ENCODE measurements at regions not wholly inside any gene's neighbourhood (a gene's known extent, or its start where the extent isn't known, plus 50 kb on each side); places are given as distances from the start of the nearest gene placed in this dataset.
"Not testable (repeated sequence)": the region's sequence is repeated elsewhere in the genome, so short reads cannot be mapped to it uniquely, and the experiment has no call there.

GRCh38 chr4:84101653-84102625, 397.2 kb downstream of the NKX6-1 start:
- H3K4me1 Mint-ChIP-seq; H3K9me3 Mint-ChIP-seq; DNase-seq; H3K4me3 Mint-ChIP-seq; H3K27ac Mint-ChIP-seq; ATAC-seq; H3K36me3 Mint-ChIP-seq (ENCODE audit: low read depth); H3K27me3 Mint-ChIP-seq: not testable (repeated sequence)

DNA sequence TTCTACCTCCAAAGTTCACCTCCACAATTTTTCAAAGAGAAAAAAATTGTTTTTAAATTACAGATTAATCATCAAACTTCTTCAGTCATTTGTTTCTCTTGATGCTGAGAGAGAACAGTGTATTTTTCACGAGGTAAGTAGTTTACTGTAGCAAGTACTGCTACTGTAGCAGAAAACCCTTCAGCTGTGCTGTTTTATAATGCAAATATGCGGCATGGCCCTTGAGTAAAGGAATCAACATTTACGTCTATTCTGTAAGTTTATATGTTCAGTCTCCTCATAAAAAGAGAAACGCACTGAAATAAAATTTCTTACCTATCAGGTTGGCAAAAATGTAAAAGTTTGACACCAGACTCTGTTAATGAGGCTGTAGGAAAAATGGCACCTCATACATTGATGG, 399.0 kb downstream of the NKX6-1 start:
- no peak overlapping the region for H3K4me3 Mint-ChIP-seq
- H3K36me3 Mint-ChIP-seq (ENCODE audit: low read depth), result no peaks in the 10 kb centered on the region
- H3K27me3 Mint-ChIP-seq, result no peaks in the 10 kb centered on the region
- ATAC-seq (no peak), DNase-seq (no peak)
- H3K9me3 Mint-ChIP-seq, result no peaks in the 10 kb centered on the region
- H3K27ac Mint-ChIP-seq, result no peak overlapping the region
- H3K4me1 Mint-ChIP-seq, result no peaks in the 10 kb centered on the region

DNA sequence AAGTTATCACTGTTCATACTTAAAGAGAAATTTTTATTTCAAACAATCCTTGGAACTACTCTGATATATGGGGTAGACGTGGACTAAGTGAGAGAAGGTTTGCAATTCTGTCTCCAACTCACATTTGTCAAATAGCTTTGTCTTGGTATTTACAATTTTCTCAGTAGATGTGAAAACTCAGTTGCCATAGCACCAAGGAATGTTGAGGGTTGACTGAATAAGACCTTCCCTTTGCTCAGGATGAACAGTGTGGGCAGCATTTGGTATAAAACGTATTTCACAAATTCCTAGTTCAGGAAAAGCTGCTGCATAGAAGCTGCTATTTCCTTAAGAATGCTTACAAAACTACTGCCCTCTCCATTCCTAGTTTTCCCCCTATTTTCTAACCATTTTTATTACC, 399.5 kb downstream of the NKX6-1 start:
- ATAC-seq (no peak), DNase-seq (no peak)
- Mint-ChIP-seq H3K4me1 (no peaks in the 10 kb centered on the region), H3K9me3 (no peaks in the 10 kb centered on the region), H3K36me3 (ENCODE audit: low read depth) (no peaks in the 10 kb centered on the region), H3K27me3 (no peaks in the 10 kb centered on the region), H3K4me3 (no peak overlapping the region), H3K27ac (no peak overlapping the region)

GRCh38 chr4:84091266-84091665, 407.8 kb downstream of the NKX6-1 start:
- no peak for DNase-seq
- no peaks in the 10 kb centered on the region for H3K4me1 Mint-ChIP-seq
- H3K9me3 Mint-ChIP-seq, result no peaks in the 10 kb centered on the region
- H3K27ac Mint-ChIP-seq, result no peak overlapping the region
- no peak for ATAC-seq
- no peaks in the 10 kb centered on the region for H3K36me3 Mint-ChIP-seq (ENCODE audit: low read depth)
- no peaks in the 10 kb centered on the region for H3K27me3 Mint-ChIP-seq
- no peak overlapping the region for H3K4me3 Mint-ChIP-seq

DNA sequence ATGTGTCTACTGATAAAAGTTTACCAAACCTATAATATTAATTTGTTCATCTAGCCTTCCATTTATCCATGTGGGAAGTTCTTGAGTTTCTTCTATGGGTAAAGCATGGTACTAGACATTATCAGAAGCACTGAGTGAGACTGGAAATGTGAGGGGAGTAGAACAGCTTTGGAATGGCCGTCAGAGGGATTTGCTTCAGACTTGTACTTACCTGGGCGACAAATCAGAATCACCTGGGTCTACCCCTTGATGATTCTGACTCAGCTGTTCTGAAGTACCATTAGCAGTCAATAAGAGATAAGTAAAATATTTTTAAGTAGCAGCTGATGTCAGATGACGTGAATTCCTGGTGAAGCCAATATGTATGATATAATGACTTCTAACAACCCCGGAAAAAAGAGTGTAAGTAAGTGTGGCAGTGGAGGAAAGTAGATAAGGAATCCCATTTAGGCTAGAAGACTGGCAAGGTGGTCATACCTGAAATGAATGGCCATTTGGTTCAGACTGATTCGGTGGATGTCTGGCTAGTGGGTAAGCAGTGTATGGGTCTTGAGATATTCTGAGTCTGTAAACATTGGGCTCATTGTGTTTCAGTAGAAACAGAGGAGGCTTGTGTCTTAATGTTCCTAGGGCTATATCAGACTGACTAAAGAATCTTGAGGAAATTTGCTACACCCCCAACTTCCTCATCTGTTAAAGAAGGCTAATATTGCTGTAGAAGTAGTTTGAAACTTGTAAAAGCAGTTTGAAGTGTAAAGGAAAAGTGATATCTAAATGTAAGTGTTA, 409.2 kb downstream of the NKX6-1 start:
- no peak overlapping the region for H3K4me3 Mint-ChIP-seq
- no peak overlapping the region for H3K27ac Mint-ChIP-seq
- no peak for DNase-seq
- H3K9me3 Mint-ChIP-seq, result no peaks in the 10 kb centered on the region
- ATAC-seq, result no peak
- H3K4me1 Mint-ChIP-seq, result no peaks in the 10 kb centered on the region
- no peaks in the 10 kb centered on the region for H3K36me3 Mint-ChIP-seq (ENCODE audit: low read depth)
- no peaks in the 10 kb centered on the region for H3K27me3 Mint-ChIP-seq

GRCh38 chr4:84085986-84086385, 413.1 kb downstream of the NKX6-1 start:
- no peaks in the 10 kb centered on the region for H3K36me3 Mint-ChIP-seq (ENCODE audit: low read depth)
- no peak overlapping the region for H3K4me3 Mint-ChIP-seq
- H3K4me1 Mint-ChIP-seq, result no peaks in the 10 kb centered on the region
- ATAC-seq (no peak), DNase-seq (no peak)
- no peaks in the 10 kb centered on the region for H3K27me3 Mint-ChIP-seq
- H3K9me3 Mint-ChIP-seq, result no peaks in the 10 kb centered on the region
- no peak overlapping the region for H3K27ac Mint-ChIP-seq

DNA sequence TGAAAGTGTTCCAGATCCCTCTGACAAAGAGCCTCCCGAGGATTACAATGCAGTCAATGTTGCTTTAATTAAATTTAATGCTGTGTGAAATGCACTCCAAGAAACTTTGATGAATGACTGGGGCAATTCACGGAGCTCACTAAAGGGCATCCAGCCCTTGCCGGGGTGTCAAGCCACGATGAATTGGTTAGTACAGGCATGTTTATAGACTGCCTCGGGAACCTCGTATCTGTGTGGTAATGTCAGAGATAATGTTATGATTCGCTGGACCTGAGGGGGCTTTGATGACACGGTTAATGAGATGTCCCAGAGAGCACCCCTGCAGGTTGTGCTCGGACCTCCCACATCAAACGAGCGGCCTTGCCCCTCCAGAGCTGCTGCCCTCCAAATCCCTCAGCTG, 428.8 kb downstream of the NKX6-1 start:
- H3K4me3 Mint-ChIP-seq, result no peak overlapping the region
- H3K36me3 Mint-ChIP-seq (ENCODE audit: low read depth), result no peaks in the 10 kb centered on the region
- H3K27ac Mint-ChIP-seq, result no peak overlapping the region
- no peak for ATAC-seq
- no peaks in the 10 kb centered on the region for H3K4me1 Mint-ChIP-seq
- H3K9me3 Mint-ChIP-seq, result peaks cover 10% of the 10 kb centered on the region
- no peak for DNase-seq
- H3K27me3 Mint-ChIP-seq, result peaks cover 7% of the 10 kb centered on the region

- DNase-seq (no peak), ATAC-seq (no peak)
- Mint-ChIP-seq H3K4me3 (no peak overlapping the region), H3K9me3 (peaks cover 7% of the 10 kb centered on the region), H3K27me3 (no peaks in the 10 kb centered on the region), H3K36me3 (ENCODE audit: low read depth) (no peaks in the 10 kb centered on the region), H3K4me1 (no peaks in the 10 kb centered on the region), H3K27ac (no peak overlapping the region)
These were observed 435.5 kb downstream of the NKX6-1 start for GRCh38 chr4:84063619-84064018.

- Mint-ChIP-seq H3K27ac (no peak overlapping the region), H3K36me3 (ENCODE audit: low read depth) (no peaks in the 10 kb centered on the region), H3K27me3 (no peaks in the 10 kb centered on the region), H3K4me1 (no peaks in the 10 kb centered on the region), H3K9me3 (no peaks in the 10 kb centered on the region), H3K4me3 (no peak overlapping the region)
- DNase-seq (no peak), ATAC-seq (no peak)
These were observed 440.9 kb downstream of the NKX6-1 start for GRCh38 chr4:84058201-84058600.

DNA sequence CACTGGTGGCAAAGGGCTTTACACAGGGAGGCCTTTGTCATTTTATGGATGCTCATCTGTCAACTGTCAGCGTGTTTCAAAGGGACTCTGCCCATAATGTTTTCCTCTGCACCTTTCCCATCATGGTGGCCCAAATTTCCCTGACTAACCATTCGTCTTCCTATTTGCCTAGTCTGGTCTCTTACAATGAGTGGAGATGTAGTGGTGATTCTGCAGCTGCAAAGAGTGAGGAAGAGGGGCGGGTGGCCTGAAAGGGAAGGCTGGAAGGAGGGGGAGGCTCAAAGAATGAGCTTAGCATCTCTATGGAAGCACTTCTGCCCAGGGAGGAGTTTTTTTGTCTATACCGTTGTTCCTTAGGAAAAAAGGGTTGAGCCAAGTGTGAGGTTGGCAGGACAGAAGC, 447.5 kb downstream of the NKX6-1 start:
- Mint-ChIP-seq H3K27ac (no peak overlapping the region), H3K36me3 (ENCODE audit: low read depth) (no peaks in the 10 kb centered on the region), H3K4me1 (no peaks in the 10 kb centered on the region), H3K9me3 (no peaks in the 10 kb centered on the region), H3K27me3 (no peaks in the 10 kb centered on the region), H3K4me3 (no peak overlapping the region)
- no peak for ATAC-seq
- no peak for DNase-seq

DNA sequence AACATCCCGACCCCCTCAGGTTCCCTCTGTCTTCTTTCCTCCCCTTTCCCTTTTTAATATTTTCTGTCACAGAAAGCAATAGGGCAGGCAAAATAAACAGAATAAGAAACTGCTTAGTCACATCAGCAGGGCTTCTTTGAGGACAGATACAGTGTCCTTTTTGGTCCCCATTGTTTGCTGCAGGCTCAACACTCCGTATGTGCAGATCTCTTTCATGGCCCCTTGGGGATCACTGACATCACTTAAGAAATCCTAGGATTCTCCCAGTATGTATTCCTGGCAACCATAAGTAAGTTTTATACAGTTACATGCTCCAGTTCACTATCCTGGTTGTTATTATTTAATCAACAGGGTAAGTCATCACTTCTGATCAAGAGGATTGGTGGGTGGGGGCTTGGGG, 448.0 kb downstream of the NKX6-1 start:
- Mint-ChIP-seq H3K9me3 (no peaks in the 10 kb centered on the region), H3K4me3 (no peak overlapping the region), H3K27ac (no peak overlapping the region), H3K27me3 (no peaks in the 10 kb centered on the region), H3K36me3 (ENCODE audit: low read depth) (no peaks in the 10 kb centered on the region), H3K4me1 (no peaks in the 10 kb centered on the region)
- DNase-seq, result no peak
- no peak for ATAC-seq

- no peak for ATAC-seq
- no peak overlapping the region for H3K27ac Mint-ChIP-seq
- H3K27me3 Mint-ChIP-seq, result no peaks in the 10 kb centered on the region
- no peak overlapping the region for H3K4me3 Mint-ChIP-seq
- DNase-seq, result no peak
- H3K4me1 Mint-ChIP-seq, result no peaks in the 10 kb centered on the region
- no peaks in the 10 kb centered on the region for H3K9me3 Mint-ChIP-seq
- no peaks in the 10 kb centered on the region for H3K36me3 Mint-ChIP-seq (ENCODE audit: low read depth)
These were observed 449.1 kb downstream of the NKX6-1 start for GRCh38 chr4:84050015-84050414.

DNA sequence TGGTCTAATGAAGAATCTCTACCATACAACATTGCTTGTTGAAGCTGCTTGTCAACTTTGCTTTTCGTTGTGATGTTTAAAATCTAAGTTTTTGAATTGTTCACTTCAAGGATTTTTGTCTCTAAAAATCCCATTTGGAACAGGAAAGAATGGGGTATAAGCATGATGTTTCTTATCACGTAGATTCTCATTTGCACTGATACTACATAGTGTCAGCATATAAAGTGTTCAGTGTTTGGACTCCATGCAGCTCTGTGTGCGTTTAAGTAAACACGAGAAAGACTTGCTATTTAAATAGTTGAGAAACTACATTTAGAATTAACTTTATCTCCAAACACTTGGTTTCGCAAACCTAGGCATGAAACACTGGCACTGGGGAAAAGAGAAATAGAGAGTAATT, 452.5 kb downstream of the NKX6-1 start:
- H3K27ac Mint-ChIP-seq, result no peak overlapping the region
- H3K4me1 Mint-ChIP-seq, result no peaks in the 10 kb centered on the region
- ATAC-seq (no peak), DNase-seq (no peak)
- no peaks in the 10 kb centered on the region for H3K27me3 Mint-ChIP-seq
- no peak overlapping the region for H3K4me3 Mint-ChIP-seq
- H3K36me3 Mint-ChIP-seq (ENCODE audit: low read depth), result no peaks in the 10 kb centered on the region
- no peaks in the 10 kb centered on the region for H3K9me3 Mint-ChIP-seq

DNA sequence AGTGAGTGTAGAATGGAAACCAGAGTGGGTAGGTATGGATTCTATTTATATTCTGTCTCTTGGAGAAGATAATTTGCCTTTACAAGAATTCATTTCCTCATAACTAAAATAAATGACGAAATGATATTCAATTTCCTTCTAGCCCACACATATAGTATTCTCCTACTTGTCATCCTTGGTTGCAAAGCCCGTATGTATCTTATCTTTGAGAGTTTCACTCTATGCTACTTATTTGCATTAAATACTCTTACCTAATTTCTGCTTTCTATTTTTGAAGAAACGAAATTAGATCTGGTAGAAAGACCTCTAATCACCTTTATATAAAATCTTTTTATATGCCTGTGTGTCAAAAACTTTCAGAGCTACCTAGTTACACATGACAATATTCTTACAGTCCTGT, 457.7 kb downstream of the NKX6-1 start:
- Mint-ChIP-seq H3K27me3 (no peaks in the 10 kb centered on the region), H3K36me3 (ENCODE audit: low read depth) (no peaks in the 10 kb centered on the region), H3K4me1 (no peaks in the 10 kb centered on the region), H3K9me3 (no peaks in the 10 kb centered on the region), H3K4me3 (no peak overlapping the region), H3K27ac (no peak overlapping the region)
- ATAC-seq (no peak), DNase-seq (no peak)

DNA sequence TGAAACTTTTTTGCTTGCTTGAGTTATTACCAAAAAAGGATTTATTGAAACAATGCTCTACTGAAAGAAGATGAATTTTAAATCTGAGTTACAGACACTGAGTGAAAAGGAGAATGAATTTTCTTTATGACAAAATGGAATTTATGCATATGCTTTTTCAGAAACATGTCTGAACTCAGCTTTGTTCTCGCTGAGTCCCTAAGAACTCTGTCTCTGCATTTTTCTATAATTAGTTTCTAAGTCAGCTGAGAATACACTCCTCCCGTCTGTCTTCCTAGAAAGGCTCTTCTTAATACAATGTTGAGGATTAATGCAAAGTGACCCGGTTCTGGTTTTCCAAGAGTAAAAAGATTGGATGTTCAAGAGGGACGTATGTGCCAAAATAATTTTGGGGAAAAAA, 463.5 kb downstream of the NKX6-1 start:
- Mint-ChIP-seq H3K4me3 (no peak overlapping the region), H3K36me3 (ENCODE audit: low read depth) (no peaks in the 10 kb centered on the region), H3K9me3 (no peaks in the 10 kb centered on the region), H3K4me1 (no peaks in the 10 kb centered on the region), H3K27ac (no peak overlapping the region), H3K27me3 (no peaks in the 10 kb centered on the region)
- no peak for ATAC-seq
- no peak for DNase-seq

Data from activated naive CD8-positive, alpha-beta T cell treated with anti-CD3 and anti-CD28 coated beads, Interleukin-2, amount 50 U/mL, for 24 hours (primary cell).